ENCODE measurements at regions not wholly inside any gene's neighbourhood (a gene's known extent, or its start where the extent isn't known, plus 50 kb on each side); places are given as distances from the start of the nearest gene placed in this dataset.

DNA sequence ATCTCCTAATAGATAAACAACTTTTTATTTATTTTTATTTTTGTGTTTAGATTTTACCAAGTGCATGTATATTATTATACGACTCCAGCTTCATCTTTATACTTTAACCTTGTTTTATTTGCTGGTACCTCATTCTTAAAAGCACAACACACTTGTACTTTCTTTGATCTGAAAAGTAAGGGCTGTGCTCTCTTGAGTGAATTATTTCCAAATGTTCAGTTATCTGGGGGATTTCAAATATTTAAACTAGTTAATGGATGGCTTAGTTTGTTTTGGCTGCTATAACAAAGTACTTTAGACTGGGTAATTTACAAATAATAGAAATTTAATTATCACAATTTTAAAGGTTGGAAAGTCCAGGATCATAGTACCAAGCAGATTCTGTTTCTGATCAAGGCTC lies 1148.2 kb upstream of the PCDH9 start:
- TF ChIP-seq MAFK (IDR thresholded peaks at IDR 0.05; ENCODE audit: partially characterized antibody) (no peak), POLR2A (IDR thresholded peaks at IDR 0.05; ENCODE audit: low read length) (no peak), EP300 (IDR thresholded peaks at IDR 0.05) (no peak), CEBPB (IDR thresholded peaks at IDR 0.05) (no peak), PHF8 (IDR thresholded peaks at IDR 0.05; ENCODE audit: borderline replicate concordance, low read depth) (no peak), CHD2 (IDR thresholded peaks at IDR 0.05; ENCODE audit: low read length, partially characterized antibody) (no peak), SMC3 (IDR thresholded peaks at IDR 0.05) (no peak)
- TF ChIP-seq, protein P1, sequence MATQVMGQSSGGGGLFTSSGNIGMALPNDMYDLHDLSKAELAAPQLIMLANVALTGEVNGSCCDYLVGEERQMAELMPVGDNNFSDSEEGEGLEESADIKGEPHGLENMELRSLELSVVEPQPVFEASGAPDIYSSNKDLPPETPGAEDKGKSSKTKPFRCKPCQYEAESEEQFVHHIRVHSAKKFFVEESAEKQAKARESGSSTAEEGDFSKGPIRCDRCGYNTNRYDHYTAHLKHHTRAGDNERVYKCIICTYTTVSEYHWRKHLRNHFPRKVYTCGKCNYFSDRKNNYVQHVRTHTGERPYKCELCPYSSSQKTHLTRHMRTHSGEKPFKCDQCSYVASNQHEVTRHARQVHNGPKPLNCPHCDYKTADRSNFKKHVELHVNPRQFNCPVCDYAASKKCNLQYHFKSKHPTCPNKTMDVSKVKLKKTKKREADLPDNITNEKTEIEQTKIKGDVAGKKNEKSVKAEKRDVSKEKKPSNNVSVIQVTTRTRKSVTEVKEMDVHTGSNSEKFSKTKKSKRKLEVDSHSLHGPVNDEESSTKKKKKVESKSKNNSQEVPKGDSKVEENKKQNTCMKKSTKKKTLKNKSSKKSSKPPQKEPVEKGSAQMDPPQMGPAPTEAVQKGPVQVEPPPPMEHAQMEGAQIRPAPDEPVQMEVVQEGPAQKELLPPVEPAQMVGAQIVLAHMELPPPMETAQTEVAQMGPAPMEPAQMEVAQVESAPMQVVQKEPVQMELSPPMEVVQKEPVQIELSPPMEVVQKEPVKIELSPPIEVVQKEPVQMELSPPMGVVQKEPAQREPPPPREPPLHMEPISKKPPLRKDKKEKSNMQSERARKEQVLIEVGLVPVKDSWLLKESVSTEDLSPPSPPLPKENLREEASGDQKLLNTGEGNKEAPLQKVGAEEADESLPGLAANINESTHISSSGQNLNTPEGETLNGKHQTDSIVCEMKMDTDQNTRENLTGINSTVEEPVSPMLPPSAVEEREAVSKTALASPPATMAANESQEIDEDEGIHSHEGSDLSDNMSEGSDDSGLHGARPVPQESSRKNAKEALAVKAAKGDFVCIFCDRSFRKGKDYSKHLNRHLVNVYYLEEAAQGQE (IDR thresholded peaks at IDR 0.05), result no peak
- TF ChIP-seq, protein P2, sequence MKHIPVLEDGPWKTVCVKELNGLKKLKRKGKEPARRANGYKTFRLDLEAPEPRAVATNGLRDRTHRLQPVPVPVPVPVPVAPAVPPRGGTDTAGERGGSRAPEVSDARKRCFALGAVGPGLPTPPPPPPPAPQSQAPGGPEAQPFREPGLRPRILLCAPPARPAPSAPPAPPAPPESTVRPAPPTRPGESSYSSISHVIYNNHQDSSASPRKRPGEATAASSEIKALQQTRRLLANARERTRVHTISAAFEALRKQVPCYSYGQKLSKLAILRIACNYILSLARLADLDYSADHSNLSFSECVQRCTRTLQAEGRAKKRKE (CRISPR knock-in tag; IDR thresholded peaks at IDR 0.05; ENCODE audit: low read depth), result no peak
- TF ChIP-seq, protein P3, sequence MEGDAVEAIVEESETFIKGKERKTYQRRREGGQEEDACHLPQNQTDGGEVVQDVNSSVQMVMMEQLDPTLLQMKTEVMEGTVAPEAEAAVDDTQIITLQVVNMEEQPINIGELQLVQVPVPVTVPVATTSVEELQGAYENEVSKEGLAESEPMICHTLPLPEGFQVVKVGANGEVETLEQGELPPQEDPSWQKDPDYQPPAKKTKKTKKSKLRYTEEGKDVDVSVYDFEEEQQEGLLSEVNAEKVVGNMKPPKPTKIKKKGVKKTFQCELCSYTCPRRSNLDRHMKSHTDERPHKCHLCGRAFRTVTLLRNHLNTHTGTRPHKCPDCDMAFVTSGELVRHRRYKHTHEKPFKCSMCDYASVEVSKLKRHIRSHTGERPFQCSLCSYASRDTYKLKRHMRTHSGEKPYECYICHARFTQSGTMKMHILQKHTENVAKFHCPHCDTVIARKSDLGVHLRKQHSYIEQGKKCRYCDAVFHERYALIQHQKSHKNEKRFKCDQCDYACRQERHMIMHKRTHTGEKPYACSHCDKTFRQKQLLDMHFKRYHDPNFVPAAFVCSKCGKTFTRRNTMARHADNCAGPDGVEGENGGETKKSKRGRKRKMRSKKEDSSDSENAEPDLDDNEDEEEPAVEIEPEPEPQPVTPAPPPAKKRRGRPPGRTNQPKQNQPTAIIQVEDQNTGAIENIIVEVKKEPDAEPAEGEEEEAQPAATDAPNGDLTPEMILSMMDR (IDR thresholded peaks at IDR 0.05), result no peak
